HepG2 (cell line): ENCODE measurements at regions not wholly inside any gene's neighbourhood (a gene's known extent, or its start where the extent isn't known, plus 50 kb on each side); places are given as distances from the start of the nearest gene placed in this dataset.

Experiments
- ATAC-seq: fragments of 200-7000 bp; cut with Tn5 transposase; 3 replicates; pipeline ENCODE4 v1.9.1; 2020; ENCODE audit warnings: mild to moderate bottlenecking, moderate library complexity
- BruUV-seq: library from RNA; stranded (reverse); fragments of 400-500 nt; replicated peaks from 2 replicates; lab custom pipeline; 2021; lab: Mats Ljungman, UMichigan
- CTCF ChIA-PET: fragments of 300-600 bp; formaldehyde crosslinking; extraction: SDS; loops from one replicate; lab custom pipeline; 2021; ENCODE audit warnings: low total read pairs, inconsistent platforms, low intra/inter-chr PET ratio; lab: Yijun Ruan, JAX
- POLR2A ChIA-PET: fragments of 350-600 bp; sonication (Branson Sonifier 250); formaldehyde crosslinking; loops from one replicate; lab custom pipeline; 2020; ENCODE audit warnings: antibody characterized with exemption, inconsistent platforms; lab: Yijun Ruan, JAX
- DNase-seq: peaks from one replicate; pipeline ENCODE4 v3.0.0-alpha.2; 2015; ENCODE audit warnings: low spot score
- FAIRE-seq: peaks from 3 replicates; lab custom pipeline; 2011; peaks lifted over from hg19 to GRCh38; lab: Jason Lieb, UNC
- H2AFZ ChIP-seq: one replicate; pipeline ENCODE4 v1.6.1; 2011; ENCODE audit warnings: low read length, inconsistent platforms
- H3K27ac ChIP-seq: fragments of 300-600 bp; 3 replicates; pipeline ENCODE4 v1.8.0; 2011; ENCODE audit warnings: mixed run types, mild to moderate bottlenecking, mixed read lengths, low read length, inconsistent platforms; ENCODE audit not compliant: insufficient read depth; ENCODE audit errors: extremely low read length
- H3K27me3 ChIP-seq, 2 experiments: fragments of 200-600 bp in 1 of 2; 2 replicates in 1 of 2; 3 replicates in 1 of 2; pipeline versions ENCODE4 v1.6.0 to v1.8.0; 2011; ENCODE audit warnings: low read length in 2 of 2, mild to moderate bottlenecking in 2 of 2, moderate library complexity in 2 of 2, inconsistent platforms in 1 of 2; ENCODE audit not compliant: insufficient read depth in 2 of 2, control insufficient read depth in 1 of 2
- H3K36me3 ChIP-seq, 2 experiments: fragments of 200-600 bp in 1 of 2; replicated peaks in 1 of 2; 2 replicates in 1 of 2; 3 replicates in 1 of 2; pipeline versions ENCODE4 v1.5.1 to v1.8.0; 2011; ENCODE audit warnings: low read length in 2 of 2, inconsistent platforms in 1 of 2; ENCODE audit not compliant: insufficient read depth in 2 of 2, control insufficient read depth in 1 of 2
- H3K4me1 ChIP-seq: 2 replicates; pipeline ENCODE4 v1.5.1; 2012; ENCODE audit warnings: low read length, inconsistent platforms; ENCODE audit not compliant: insufficient read depth
- H3K4me2 ChIP-seq: 2 replicates; pipeline ENCODE4 v1.6.0; 2011; ENCODE audit warnings: low read depth, low read length, inconsistent platforms
- H3K4me3 ChIP-seq, 3 experiments: fragments of 200-600 bp in 1 of 3; sonication (generic), shearing (Covaris generic) in 1 of 3; replicated peaks in 1 of 3; 2 replicates each; pipeline ENCODE4 v1.5.1; 2011 to 2016; ENCODE audit warnings: low read length in 3 of 3, inconsistent platforms in 2 of 3, low read depth in 2 of 3, mild to moderate bottlenecking in 2 of 3, control low read depth in 1 of 3, mixed read lengths in 1 of 3; ENCODE audit not compliant: insufficient read depth in 1 of 3
- H3K79me2 ChIP-seq: one replicate; pipeline ENCODE4 v1.6.1; 2011; ENCODE audit warnings: low read length, inconsistent platforms; ENCODE audit not compliant: insufficient read depth
- H3K9ac ChIP-seq: 2 replicates; pipeline ENCODE4 v1.6.0; 2011; ENCODE audit warnings: mild to moderate bottlenecking, low read depth, low read length, inconsistent platforms; ENCODE audit not compliant: insufficient read depth
- H3K9me3 ChIP-seq: 2 replicates; pipeline ENCODE4 v1.5.1; 2012; ENCODE audit warnings: mild to moderate bottlenecking, low read length
- H4K20me1 ChIP-seq: 2 replicates; pipeline ENCODE4 v1.6.0; 2011; ENCODE audit warnings: inconsistent platforms, mild to moderate bottlenecking, low read length, moderate library complexity; ENCODE audit not compliant: insufficient read depth
- ARNT2 ChIP-seq: sonication (generic); formaldehyde crosslinking; IDR thresholded peaks from 2 replicates; pipeline ENCODE4 v1.8.0; 2022; ENCODE audit warnings: mild to moderate bottlenecking, low read depth, missing genetic modification reagents, moderate library complexity
- FOXK1 ChIP-seq: sonication (generic); formaldehyde crosslinking; IDR thresholded peaks from 2 replicates; pipeline ENCODE4 v1.4.0; 2020; ENCODE audit warnings: low read depth, missing genetic modification reagents, borderline replicate concordance
- GATAD2A ChIP-seq: IDR thresholded peaks from 2 replicates; pipeline ENCODE4 v1.6.1; 2016
- HOXD1 ChIP-seq: sonication (generic); formaldehyde crosslinking; IDR thresholded peaks from 2 replicates; pipeline ENCODE4 v1.5.0; 2020; ENCODE audit warnings: missing genetic modification reagents
- ISX ChIP-seq: sonication (generic); formaldehyde crosslinking; conservative IDR thresholded peaks from 2 replicates; pipeline ENCODE4 v1.5.0; 2020; ENCODE audit warnings: missing genetic modification reagents
- KMT2B ChIP-seq: IDR thresholded peaks from 2 replicates; pipeline ENCODE4 v1.6.1; 2016; ENCODE audit warnings: missing genetic modification reagents, missing compliant biosample characterization
- NFAT5 ChIP-seq: sonication (generic); formaldehyde crosslinking; IDR thresholded peaks from 2 replicates; pipeline ENCODE4 v1.4.0; 2020; ENCODE audit warnings: missing genetic modification reagents
- PAF1 ChIP-seq: IDR thresholded peaks from 2 replicates; pipeline ENCODE4 v1.6.1; 2016; ENCODE audit warnings: missing genetic modification reagents, missing compliant biosample characterization
- SIN3B ChIP-seq: fragments of 150-350 bp; IDR thresholded peaks from 2 replicates; pipeline ENCODE4 v1.6.1; 2014; ENCODE audit warnings: low read length
- SIX1 ChIP-seq: sonication (generic); formaldehyde crosslinking; IDR thresholded peaks from 2 replicates; pipeline ENCODE4 v1.4.0; 2020; ENCODE audit warnings: missing genetic modification reagents, borderline replicate concordance
- STAG1 ChIP-seq: sonication (generic); formaldehyde crosslinking; IDR thresholded peaks from 2 replicates; pipeline ENCODE4 v1.4.0; 2020; ENCODE audit warnings: missing genetic modification reagents
- ZBTB21 ChIP-seq: sonication (generic); formaldehyde crosslinking; IDR thresholded peaks from 2 replicates; pipeline ENCODE4 v1.4.0; 2020; ENCODE audit warnings: missing genetic modification reagents
- ZBTB4 ChIP-seq: sonication (generic); formaldehyde crosslinking; IDR thresholded peaks from 2 replicates; pipeline ENCODE4 v1.4.0; 2020; ENCODE audit warnings: missing genetic modification reagents, mild to moderate bottlenecking, borderline replicate concordance
- ZKSCAN5 ChIP-seq: sonication (generic); formaldehyde crosslinking; IDR thresholded peaks from 2 replicates; pipeline ENCODE4 v1.5.1; 2020; ENCODE audit warnings: mild to moderate bottlenecking, missing genetic modification reagents
- ZNF558 ChIP-seq: sonication (generic); formaldehyde crosslinking; IDR thresholded peaks from 2 replicates; pipeline ENCODE4 v1.9.0; 2022; ENCODE audit warnings: mild to moderate bottlenecking, missing genetic modification reagents, borderline replicate concordance
- ZNF780A ChIP-seq: sonication (generic); formaldehyde crosslinking; IDR thresholded peaks from 2 replicates; pipeline ENCODE4 v1.8.0; 2022; ENCODE audit warnings: mild to moderate bottlenecking, missing genetic modification reagents, moderate library complexity
- ZNF782 ChIP-seq: sonication (generic); formaldehyde crosslinking; IDR thresholded peaks from 2 replicates; pipeline ENCODE4 v1.4.0; 2020; ENCODE audit warnings: missing genetic modification reagents, mild to moderate bottlenecking, borderline replicate concordance
- WGBS: methylation state at CpG from one replicate; pipeline ENCODE4 v1.1.6; 2017; ENCODE audit warnings: low lambda C conversion rate; 5-methylcytosine and 5-hydroxymethylcytosine counted together
- in situ Hi-C: cut with HindIII; loops from 2 replicates; pipeline ENCODE4 v1.10.0; 2017; ENCODE audit warnings: low pct_unique_long_range_greater_than_20kb; ENCODE audit not compliant: extremely low pct_ligation_motif_present
- intact Hi-C: fragments of 100-400 bp; cut with micrococcal nuclease; formaldehyde crosslinking; loops from one replicate; pipeline ENCODE4 v1.10.0; 2022; ENCODE audit not compliant: unreplicated experiment

- H3K4me3 ChIP-seq = no peak overlapping the region
- 18% methylated on average over 4 of the region's 4 CpGs for WGBS
- no peaks in the 10 kb centered on the region for H3K9me3 ChIP-seq
- H2AFZ ChIP-seq = no peak overlapping the region
- H3K4me1 ChIP-seq = no peaks in the 10 kb centered on the region
- CTCF ChIA-PET = no interaction called here
- no TSS peak for BruUV-seq
- TF ChIP-seq GATAD2A (CRISPR knock-in tag) = no peak
- TF ChIP-seq ISX (CRISPR knock-in tag) = no peak
- TF ChIP-seq ZBTB4 (CRISPR knock-in tag) = no peak
- TF ChIP-seq SIN3B = no peak
- TF ChIP-seq SIX1 (CRISPR knock-in tag) = no peak
- no peak for TF ChIP-seq HOXD1 (CRISPR knock-in tag)
- no peak for TF ChIP-seq PAF1 (CRISPR knock-in tag)
- TF ChIP-seq FOXK1 (CRISPR knock-in tag) = no peak
- no peak for TF ChIP-seq NFAT5
- no peak for TF ChIP-seq ZBTB21
- TF ChIP-seq STAG1 (CRISPR knock-in tag) = no peak
- TF ChIP-seq ZKSCAN5 = no peak
- no peak for TF ChIP-seq KMT2B (CRISPR knock-in tag)
- no peak for TF ChIP-seq ARNT2 (CRISPR knock-in tag)
- TF ChIP-seq ZNF558 (CRISPR knock-in tag) = no peak
- no peak for TF ChIP-seq ZNF782 (CRISPR knock-in tag)
- no peak for TF ChIP-seq ZNF780A (CRISPR knock-in tag)
- POLR2A ChIA-PET = no interaction called here
- H3K79me2 ChIP-seq = no peaks in the 10 kb centered on the region
- DNase-seq (no peak), FAIRE-seq (no peak), ATAC-seq (no peak)
- H3K36me3 ChIP-seq = no peaks in the 10 kb centered on the region
- H4K20me1 ChIP-seq = no peaks in the 10 kb centered on the region
- no peak overlapping the region for H3K9ac ChIP-seq
- no peak overlapping the region for H3K27ac ChIP-seq
- no peak overlapping the region for H3K4me2 ChIP-seq
- in situ Hi-C loops = no loop called here
- intact Hi-C loops = no loop called here
- no peaks in the 10 kb centered on the region for H3K27me3 ChIP-seq
Observed at GRCh38 chr4:15253349-15253748, 174.5 kb upstream of the C1QTNF7 start.
